Upper lobe of left lung (tissue), 4 donors: ENCODE measurements at regions not wholly inside any gene's neighbourhood (a gene's known extent, or its start where the extent isn't known, plus 50 kb on each side); places are given as distances from the start of the nearest gene placed in this dataset.
"Not testable (repeated sequence)": the region's sequence is repeated elsewhere in the genome, so short reads cannot be mapped to it uniquely, and the experiment has no call there.

ENCODE experiments used
- CTCF ChIP-seq, 6 experiments: fragments of 450-650 bp in 4 of 6; fragments of 200-600 bp in 2 of 6; sonication (generic) in 2 of 6; IDR thresholded peaks; one replicate each; pipeline ENCODE4 v1.5.1; 2016 to 2019; ENCODE audit warnings: antibody characterized with exemption in 6 of 6
- POLR2A ChIP-seq, 4 donors: fragments of 450-650 bp; IDR thresholded peaks; one replicate each; pipeline ENCODE4 v1.5.1; 2016 to 2017; ENCODE audit warnings: antibody characterized with exemption in 4 of 4, mild to moderate bottlenecking in 2 of 4

GRCh38 chr21:9014243-9014734, 1507.1 kb upstream of the TPTE start:
- TF ChIP-seq CTCF, POLR2A (IDR thresholded peaks at IDR 0.05): not testable (repeated sequence)
